Stimulated activated CD4-positive, alpha-beta T cell treated with anti-CD3 and anti-CD28 coated beads, Interleukin-1b, Interleukin-23, amount 100 ng/mL, for 4 hours (primary cell): ENCODE measurements at regions not wholly inside any gene's neighbourhood (a gene's known extent, or its start where the extent isn't known, plus 50 kb on each side); places are given as distances from the start of the nearest gene placed in this dataset.

ENCODE experiments used
- DNase-seq, 2 donors: peaks; one replicate each; pipeline ENCODE4 v3.0.0-alpha.2; 2020; ENCODE audit warnings: low read depth in 2 of 2

GRCh38 chr11:15875943-15876342 lies 480.4 kb downstream of the SOX6 start:
- no peak for DNase-seq

- DNase-seq: no peak
These were observed 477.6 kb downstream of the SOX6 start for GRCh38 chr11:15878756-15879155.

DNA sequence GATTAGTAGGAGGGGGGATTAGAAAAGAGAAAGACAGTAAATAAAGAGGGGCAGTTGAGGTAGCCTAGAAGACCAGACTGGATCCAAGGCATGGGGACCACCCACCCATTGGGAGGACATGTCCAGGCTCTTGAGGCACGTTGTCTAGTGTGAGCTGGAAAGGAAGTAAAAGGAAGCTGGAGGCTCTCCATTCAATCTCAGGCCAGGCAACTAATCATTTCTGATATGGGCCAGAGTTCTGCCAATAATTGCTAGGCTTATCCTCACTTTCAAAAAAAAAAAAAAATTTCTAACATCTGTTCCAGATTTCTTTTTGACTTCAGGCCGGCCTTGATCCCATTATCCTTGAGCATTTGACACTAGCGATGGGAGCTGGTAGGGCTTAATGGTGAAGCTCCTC lies 476.1 kb downstream of the SOX6 start:
- DNase-seq: no peak

DNA sequence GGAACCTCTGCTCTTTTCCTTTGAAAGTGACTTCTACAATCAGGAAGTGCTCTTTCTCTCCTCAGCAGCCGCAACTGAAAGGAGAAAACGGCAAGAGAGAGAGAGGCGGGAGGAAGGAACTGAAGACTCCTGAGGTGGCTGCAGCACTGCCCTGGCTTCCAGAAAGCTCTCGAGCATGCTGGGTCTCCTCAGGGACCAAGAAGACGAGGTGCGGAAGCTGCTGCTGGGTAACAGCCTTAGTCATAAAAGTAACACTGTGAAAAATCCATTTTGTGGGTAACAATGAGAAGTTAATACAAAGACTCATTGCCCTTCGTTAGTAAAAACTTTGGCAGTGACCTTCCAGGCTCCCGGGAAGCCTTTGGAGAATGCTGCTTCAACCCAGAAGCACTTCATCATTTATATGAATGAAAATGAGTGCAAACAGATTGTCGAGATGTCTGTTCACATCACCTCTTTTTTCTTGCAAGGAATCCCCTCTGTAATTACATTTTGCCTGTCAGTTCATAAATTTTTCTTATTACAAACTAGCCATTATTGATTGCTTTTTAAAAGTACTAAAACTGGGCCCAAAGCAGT lies 473.4 kb downstream of the SOX6 start:
- DNase-seq: no peak

DNA sequence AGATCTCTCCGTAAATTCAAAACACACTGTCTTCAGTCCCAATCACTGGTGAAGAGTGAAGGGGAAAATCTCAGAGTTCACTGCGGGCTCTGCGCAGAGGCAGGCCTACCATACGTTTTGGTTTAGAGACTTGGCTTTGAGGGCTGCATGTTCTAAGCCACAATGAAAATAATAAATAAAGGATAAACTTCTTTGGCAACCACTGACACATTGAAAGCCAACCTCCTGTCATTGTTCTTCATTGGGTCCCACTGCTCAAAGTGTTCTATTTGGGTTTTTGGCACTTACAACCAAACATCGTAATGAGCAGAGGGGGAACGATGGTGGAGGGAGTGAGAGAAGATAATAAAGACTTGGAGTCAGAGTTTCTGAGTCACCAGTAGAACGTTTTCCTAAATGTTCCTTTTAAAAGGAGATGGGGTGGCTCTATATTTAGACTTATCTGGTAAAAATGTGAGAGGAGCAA lies 472.9 kb downstream of the SOX6 start:
- no peak for DNase-seq

DNA sequence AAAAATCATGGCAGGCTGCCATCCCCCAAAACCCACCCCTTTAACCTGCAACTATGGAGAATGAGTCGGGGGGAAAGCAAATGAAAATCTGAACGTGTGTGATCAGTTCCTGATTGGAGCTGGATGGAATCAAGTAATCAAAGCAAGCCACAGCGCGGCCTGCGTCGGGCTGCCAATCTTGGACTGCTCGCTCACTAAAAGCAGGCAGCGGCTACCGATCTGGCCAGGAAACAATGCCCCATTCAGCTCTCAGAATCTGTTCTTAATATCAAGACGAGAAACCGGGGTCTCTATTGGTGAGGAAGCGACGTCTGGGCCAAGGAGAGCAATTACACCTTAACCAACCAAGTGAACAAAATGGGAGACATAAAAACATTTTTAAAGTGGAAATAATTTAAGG lies 472.2 kb downstream of the SOX6 start:
- no peak for DNase-seq

DNA sequence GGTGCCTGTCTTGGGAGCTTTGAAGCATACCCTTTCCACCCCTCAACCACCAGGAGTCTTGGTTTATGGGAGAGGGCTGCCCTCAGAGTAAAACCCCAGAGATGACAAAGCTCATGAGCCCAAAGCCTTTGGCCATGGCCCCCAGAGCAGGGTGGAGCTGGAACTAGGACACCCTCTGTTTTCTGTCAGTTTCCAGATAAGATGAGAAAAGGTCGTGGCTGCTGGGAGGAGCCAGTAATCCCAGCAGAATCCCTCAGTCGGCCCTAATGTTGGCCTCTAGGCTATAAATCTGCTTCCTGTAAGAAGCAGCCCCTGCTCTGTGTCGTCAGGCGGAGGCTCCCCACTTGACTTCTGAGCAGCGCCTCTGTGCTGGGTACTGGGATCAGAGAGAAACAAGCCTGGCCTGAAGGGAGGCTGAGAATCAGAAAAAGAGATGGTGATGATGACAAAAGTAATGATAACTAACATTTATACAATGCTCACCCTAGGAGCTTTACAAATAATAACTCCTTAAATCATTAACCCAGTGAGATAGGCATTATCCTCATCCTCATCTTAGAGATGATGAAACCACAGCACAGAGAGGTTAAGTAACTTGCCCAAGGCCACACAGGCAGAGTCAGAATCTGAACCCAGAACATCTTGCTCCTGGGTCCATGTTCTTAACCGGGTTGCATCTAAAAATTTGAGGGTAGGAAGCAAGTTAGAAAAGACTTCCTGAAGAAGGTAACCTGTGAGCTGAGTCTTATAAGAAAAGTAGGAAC lies 471.4 kb downstream of the SOX6 start:
- no peak for DNase-seq

DNA sequence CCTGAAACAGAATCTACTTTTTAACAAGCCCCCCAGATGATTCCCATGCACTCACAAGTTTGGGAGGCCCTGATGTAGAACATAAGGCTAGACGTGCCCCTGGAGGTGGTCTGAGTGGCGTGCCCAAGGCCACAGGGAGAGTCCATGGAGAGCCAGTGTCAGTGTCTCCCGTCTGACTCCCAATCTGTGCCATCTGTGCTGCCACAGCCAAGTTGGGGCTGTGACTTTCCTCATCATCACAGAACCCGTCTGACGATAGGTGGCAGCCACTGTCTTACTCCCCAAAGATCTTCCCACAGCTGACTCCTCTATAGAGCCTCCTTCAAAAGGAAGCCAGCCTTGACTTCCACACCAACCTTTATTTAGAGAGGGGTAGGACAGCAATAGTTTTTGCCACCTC lies 470.5 kb downstream of the SOX6 start:
- DNase-seq: no peak

DNA sequence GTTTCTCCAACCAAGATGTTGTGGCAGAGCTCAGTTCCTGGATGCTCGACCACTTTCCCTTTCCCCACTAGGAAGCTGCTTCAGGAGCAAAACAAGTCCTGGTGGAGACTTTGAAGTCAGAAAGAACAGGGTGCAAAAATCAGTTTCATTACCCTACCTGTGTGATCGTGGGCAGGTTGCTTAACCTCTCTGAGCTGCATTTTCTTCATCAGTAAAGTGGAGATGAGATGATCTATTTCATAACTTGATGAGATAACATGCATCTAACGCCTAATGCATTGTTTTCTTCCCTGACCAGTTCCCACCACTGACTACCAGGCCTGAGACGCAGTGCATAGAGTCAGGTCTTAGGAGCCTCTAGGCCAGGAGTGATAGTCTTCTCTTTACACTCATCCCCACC lies 470.0 kb downstream of the SOX6 start:
- DNase-seq: no peak

DNA sequence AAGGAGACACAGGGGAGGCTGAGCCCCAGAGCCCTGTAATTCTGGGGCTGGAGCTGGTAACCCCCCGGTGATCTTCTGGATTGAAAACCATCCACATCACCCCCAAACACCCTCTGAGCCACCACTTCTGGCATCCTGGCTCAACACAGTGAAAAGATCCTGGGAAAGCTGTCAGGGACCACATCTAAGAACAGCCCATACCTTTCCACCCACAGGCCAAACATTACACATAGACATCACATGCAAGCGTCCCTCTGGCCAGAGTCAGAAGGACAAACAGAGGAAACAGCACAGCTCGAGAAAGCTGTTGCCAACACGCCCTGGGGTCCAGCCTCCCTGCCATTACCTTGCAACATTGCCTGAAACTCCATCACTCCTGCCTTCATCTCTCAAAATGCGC lies 469.5 kb downstream of the SOX6 start:
- no peak for DNase-seq

- DNase-seq: no peak
These were observed 467.6 kb downstream of the SOX6 start for GRCh38 chr11:15888556-15889345.

GRCh38 chr11:15889363-15890030 lies 466.8 kb downstream of the SOX6 start:
- no peak for DNase-seq

DNA sequence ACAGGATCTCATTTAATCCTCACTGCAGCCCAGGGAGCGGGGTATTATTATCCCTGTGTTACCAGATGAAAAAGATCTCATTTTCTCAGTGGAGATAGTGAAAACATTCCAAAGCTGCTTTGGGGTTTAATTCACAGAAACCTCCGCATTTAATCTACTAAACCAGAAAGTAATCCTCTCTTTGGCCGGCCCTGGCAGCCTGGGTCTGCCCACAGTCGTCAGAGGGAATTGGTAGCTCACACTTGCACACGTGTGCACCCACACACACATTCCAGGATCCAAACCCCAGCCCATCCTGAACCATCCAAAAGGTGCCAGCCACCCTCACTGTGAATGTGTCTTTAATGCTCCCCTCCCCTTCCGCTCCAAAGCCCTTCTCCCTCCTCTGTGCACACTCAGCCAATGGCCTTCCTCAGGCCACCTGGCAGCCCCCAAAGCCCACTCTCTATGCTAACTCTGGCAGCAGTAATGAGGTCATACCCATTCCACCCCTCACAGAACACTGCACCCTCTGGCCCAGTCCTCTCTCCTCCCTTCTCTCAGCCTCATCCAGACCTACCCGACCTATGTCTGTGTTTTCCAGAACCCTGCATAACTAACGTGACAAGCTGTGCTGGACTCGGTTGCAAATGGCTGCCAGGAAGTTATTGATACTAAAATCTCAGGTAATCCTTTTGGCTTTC lies 466.2 kb downstream of the SOX6 start:
- DNase-seq: no peak

DNA sequence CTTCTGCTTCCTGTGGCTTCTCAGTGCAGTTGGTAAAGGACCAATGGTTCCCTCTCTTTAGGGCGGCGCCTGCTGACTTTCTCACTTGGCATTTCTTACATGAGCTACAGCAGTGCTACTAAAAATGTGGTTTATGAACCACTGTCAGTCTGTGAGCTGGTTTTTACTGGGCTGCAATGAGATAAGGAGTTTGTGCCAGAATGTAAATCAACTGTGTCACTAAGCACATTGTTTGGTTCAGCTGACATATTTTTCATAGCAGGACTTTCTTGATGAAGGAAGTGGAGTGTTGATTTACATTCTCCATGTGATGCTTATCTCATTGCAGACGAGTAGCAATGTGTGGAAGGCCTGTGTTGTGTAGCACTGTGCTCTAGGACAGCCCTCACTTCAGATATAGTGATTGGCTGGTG lies 463.3 kb downstream of the SOX6 start:
- DNase-seq: no peak

- DNase-seq: no peak
These were observed 460.3 kb downstream of the SOX6 start for GRCh38 chr11:15896026-15896425.

DNA sequence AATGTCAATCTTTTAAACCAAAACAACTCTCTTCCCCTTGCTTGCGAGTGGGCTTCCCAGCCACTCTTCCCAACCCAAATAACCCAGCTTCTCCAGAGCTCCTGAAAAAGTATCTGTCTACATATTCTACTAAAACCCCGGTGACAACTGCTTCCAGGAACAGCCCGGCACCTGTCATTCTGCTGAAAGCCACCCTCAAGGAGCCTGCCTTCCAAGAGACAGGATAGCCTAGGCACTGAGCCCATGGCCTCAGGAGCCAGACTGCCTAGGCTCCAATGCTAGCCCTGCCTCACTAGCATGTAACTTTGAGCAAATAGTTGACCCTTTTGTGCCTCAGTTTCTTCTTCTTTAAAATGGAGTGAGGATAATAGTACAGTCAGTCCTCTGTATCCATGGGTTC lies 459.8 kb downstream of the SOX6 start:
- no peak for DNase-seq

GRCh38 chr11:15897211-15897960 lies 459.0 kb downstream of the SOX6 start:
- DNase-seq: no peak

DNA sequence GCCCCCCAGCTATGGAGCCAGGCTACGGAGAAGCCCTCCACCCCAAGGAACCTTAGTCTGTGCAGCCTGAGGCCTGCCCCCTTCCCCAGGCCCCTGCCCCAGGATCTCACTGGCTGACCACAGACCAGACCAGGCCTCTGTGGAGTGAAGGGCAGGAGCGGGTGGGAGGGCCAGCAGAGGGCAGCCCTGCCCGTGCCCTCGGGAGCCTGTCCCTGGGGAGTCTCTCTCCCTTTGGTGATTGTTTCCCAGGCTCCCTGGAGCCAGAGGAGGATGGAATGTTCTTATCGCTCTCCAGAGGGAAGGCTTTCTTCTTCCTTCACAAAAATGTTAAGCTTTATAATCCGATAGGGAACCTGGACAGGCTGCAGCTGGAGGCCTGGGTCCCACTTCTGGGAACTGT lies 455.3 kb downstream of the SOX6 start:
- no peak for DNase-seq

DNA sequence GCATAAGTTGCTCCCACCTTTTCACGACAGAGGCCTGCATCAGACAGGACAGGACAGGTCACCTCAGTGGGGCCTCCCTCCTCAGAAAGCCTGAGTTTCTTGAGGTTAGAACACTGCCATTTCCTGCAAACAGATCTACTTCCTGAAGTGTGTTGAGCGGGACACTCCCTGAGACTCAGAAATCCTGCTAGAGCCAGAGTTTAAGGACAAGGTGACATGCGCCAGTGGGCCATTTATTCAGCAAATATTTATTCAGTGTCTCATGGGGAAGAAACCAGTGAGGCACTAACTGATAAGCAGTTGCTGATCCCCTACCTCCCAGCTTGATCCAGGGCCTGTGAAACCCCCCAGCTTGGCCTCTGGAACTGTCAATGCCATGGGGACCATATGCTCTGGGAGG lies 454.6 kb downstream of the SOX6 start:
- DNase-seq: no peak

DNA sequence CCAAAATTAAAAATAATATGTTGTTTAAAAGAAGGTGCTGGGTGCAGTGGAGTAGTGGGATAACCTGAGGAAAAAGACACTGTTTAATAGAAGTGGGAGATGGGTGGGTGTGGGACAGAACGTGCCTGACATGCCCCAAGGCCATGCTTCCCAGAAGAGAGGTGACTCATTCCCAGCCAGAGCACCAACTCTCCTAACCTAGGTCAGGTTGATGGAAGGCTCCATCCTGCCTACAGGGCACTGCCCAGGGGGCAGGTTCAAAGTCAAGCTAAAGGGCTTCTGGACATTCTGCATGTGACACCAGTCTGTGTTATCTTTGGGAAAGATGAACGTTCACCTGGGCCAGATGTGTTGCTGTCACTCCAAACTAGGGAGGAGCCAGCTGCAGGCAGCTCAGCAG lies 453.1 kb downstream of the SOX6 start:
- DNase-seq: no peak
